Ovary (tissue), 7 donors: ENCODE measurements at regions not wholly inside any gene's neighbourhood (a gene's known extent, or its start where the extent isn't known, plus 50 kb on each side); places are given as distances from the start of the nearest gene placed in this dataset.

ENCODE experiments used
- DNase-seq, 5 donors: peaks; one replicate each; pipeline ENCODE4 v3.0.0-alpha.2; 2019 to 2020
- H3K27ac ChIP-seq, 2 donors: fragments of 200-600 bp; one replicate each; pipeline versions ENCODE4 v1.5.1 to v1.8.0; 2019 to 2022
- H3K27me3 ChIP-seq: fragments of 200-600 bp; one replicate; pipeline ENCODE4 v1.8.0; 2022
- H3K36me3 ChIP-seq: fragments of 200-600 bp; sonication (generic); one replicate; pipeline ENCODE4 v1.5.1; 2019
- H3K4me1 ChIP-seq: one replicate; pipeline ENCODE4 v1.8.1; 2013; ENCODE audit warnings: mild to moderate bottlenecking, moderate library complexity; ENCODE audit not compliant: insufficient read depth
- H3K4me3 ChIP-seq: fragments of 200-600 bp; sonication (generic); one replicate; pipeline ENCODE4 v1.5.1; 2017
- H3K9me3 ChIP-seq, 2 donors: fragments of 200-600 bp in 1 of 2; sonication (generic) in 1 of 2; one replicate each; pipeline versions ENCODE4 v1.5.1 to v1.8.1; 2013 to 2019; ENCODE audit warnings: mild to moderate bottlenecking in 1 of 2, moderate library complexity in 1 of 2
- CTCF ChIP-seq, 3 donors: fragments of 450-650 bp in 2 of 3; fragments of 200-600 bp in 1 of 3; IDR thresholded peaks; one replicate each; pipeline versions ENCODE4 v1.5.1 to v1.8.0; 2016 to 2022; ENCODE audit warnings: antibody characterized with exemption in 3 of 3, mild to moderate bottlenecking in 1 of 3
- EP300 ChIP-seq: sonication (generic); formaldehyde crosslinking; IDR thresholded peaks from one replicate; pipeline ENCODE4 v1.6.1; 2017; ENCODE audit warnings: antibody characterized with exemption
- POLR2A ChIP-seq: fragments of 450-650 bp; IDR thresholded peaks from one replicate; pipeline ENCODE4 v1.6.1; 2017; ENCODE audit warnings: antibody characterized with exemption, mild to moderate bottlenecking, moderate library complexity
- WGBS, 3 donors: extraction: QIAGEN DNeasy Blood & Tissue Kit in 1 of 3; methylation state at CpG; one replicate each; pipeline versions ENCODE4 v1.1.5 to v1.1.7; 2013 to 2017; 5-methylcytosine and 5-hydroxymethylcytosine counted together
- intact Hi-C, 4 donors: fragments of 100-400 bp; cut with DNase I; formaldehyde crosslinking; loops; one replicate each; pipeline versions ENCODE4 v1.11.0 to v1.15.1; 2022 to 2023
- donor health status: DM: no; HTN: no; CAD: no; lungs with moderate emphysema.
- donor health status: DM: no; HTN: no; CAD: no.
- donor health status: Bipolar disorder and iron deficiency.
- donor health status: DM: no; HTN: no; CAD: no.
- donor health status: DM: yes; HTN: yes; CAD: no.

- 66 to 74% (median 69%) methylated on average over 36 of the region's 36 CpGs for WGBS, 3 donors
- no peak for TF ChIP-seq CTCF (IDR thresholded peaks at IDR 0.05)
- TF ChIP-seq POLR2A: no peak
- no peak for TF ChIP-seq EP300
- Histone ChIP-seq H3K4me3 (no peak overlapping the region), H3K4me1 (peaks cover 4% of the 10 kb centered on the region), H3K36me3 (no peaks in the 10 kb centered on the region), H3K9me3 (no peaks in the 10 kb centered on the region), H3K27me3 (no peaks in the 10 kb centered on the region), H3K27ac (no peak overlapping the region)
- intact Hi-C loops: no loop called here
- DNase-seq: no peak
Measured at GRCh38 chr17:79463421-79464317, 147.2 kb downstream of the RBFOX3 start.

GRCh38 chr17:79461041-79461440 is 149.8 kb downstream of the RBFOX3 start:
- TF ChIP-seq CTCF (IDR thresholded peaks at IDR 0.05) (no peak), EP300 (no peak), POLR2A (no peak)
- H3K36me3 ChIP-seq: no peaks in the 10 kb centered on the region
- H3K4me1 ChIP-seq: peaks cover 4% of the 10 kb centered on the region
- DNase-seq: no peak
- no peaks in the 10 kb centered on the region for H3K9me3 ChIP-seq
- no peak overlapping the region for H3K4me3 ChIP-seq
- no peak overlapping the region for H3K27ac ChIP-seq
- intact Hi-C loops: no loop called here
- no peaks in the 10 kb centered on the region for H3K27me3 ChIP-seq
- WGBS, 3 donors: 80 to 89% (median 82%) methylated on average over 2 of the region's 2 CpGs

GRCh38 chr17:79459846-79460245 is 151.0 kb downstream of the RBFOX3 start:
- H3K27me3 ChIP-seq: no peaks in the 10 kb centered on the region
- no peaks in the 10 kb centered on the region for H3K9me3 ChIP-seq
- intact Hi-C loops: no loop called here
- H3K36me3 ChIP-seq: no peaks in the 10 kb centered on the region
- H3K4me1 ChIP-seq: no peaks in the 10 kb centered on the region
- TF ChIP-seq POLR2A (no peak), CTCF (IDR thresholded peaks at IDR 0.05) (no peak), EP300 (no peak)
- no peak overlapping the region for H3K27ac ChIP-seq
- no peak for DNase-seq
- WGBS, 3 donors: 77 to 79% (median 78%) methylated on average over 4 of the region's 4 CpGs
- no peak overlapping the region for H3K4me3 ChIP-seq

GRCh38 chr17:79459003-79459655 is 151.7 kb downstream of the RBFOX3 start:
- DNase-seq: no peak
- 79 to 86% (median 82%) methylated on average over 12 of the region's 12 CpGs for WGBS, 3 donors
- intact Hi-C loops: no loop called here
- Histone ChIP-seq H3K27ac (no peak overlapping the region), H3K27me3 (no peaks in the 10 kb centered on the region), H3K9me3 (no peaks in the 10 kb centered on the region), H3K4me1 (no peaks in the 10 kb centered on the region), H3K36me3 (no peaks in the 10 kb centered on the region), H3K4me3 (no peak overlapping the region)
- TF ChIP-seq CTCF (IDR thresholded peaks at IDR 0.05): no peak
- TF ChIP-seq POLR2A: no peak
- no peak for TF ChIP-seq EP300
